GM19239 (cell line): ENCODE measurements at regions not wholly inside any gene's neighbourhood (a gene's known extent, or its start where the extent isn't known, plus 50 kb on each side); places are given as distances from the start of the nearest gene placed in this dataset.
"Not testable (repeated sequence)": the region's sequence is repeated elsewhere in the genome, so short reads cannot be mapped to it uniquely, and the experiment has no call there.

Experiments
- DNase-seq: peaks from one replicate; pipeline ENCODE4 v3.0.0; 2011; ENCODE audit warnings: low spot score; ENCODE audit not compliant: insufficient read length
- FAIRE-seq: peaks from 2 replicates; lab custom pipeline; 2011; peaks lifted over from hg19 to GRCh38; lab: Jason Lieb, UNC

- DNase-seq (no peak), FAIRE-seq (no peak)
Measured at GRCh38 chr11:59008947-59009346, 69.7 kb downstream of the GLYATL1 start.

- FAIRE-seq (no peak), DNase-seq (no peak)
Measured at GRCh38 chr11:59009661-59010060, 70.4 kb downstream of the GLYATL1 start.

GRCh38 chr11:59010708-59011107 is 71.4 kb downstream of the GLYATL1 start:
- DNase-seq, result no peak
- no peak for FAIRE-seq

GRCh38 chr11:59011655-59012397 is 72.5 kb downstream of the GLYATL1 start:
- FAIRE-seq (no peak), DNase-seq (no peak)

- DNase-seq (no peak), FAIRE-seq (no peak)
Measured at GRCh38 chr11:59012398-59013265, 73.3 kb downstream of the GLYATL1 start.

GRCh38 chr11:59025097-59025496 is 61.0 kb upstream of the GLYATL1B start:
- no peak for DNase-seq
- peak; percentile 60 for FAIRE-seq

GRCh38 chr11:59028105-59028504 is 58.0 kb upstream of the GLYATL1B start:
- no peak for FAIRE-seq

GRCh38 chr11:59029366-59029889 is 56.7 kb upstream of the GLYATL1B start:
- no peak for FAIRE-seq

More at GRCh38 chr11:59028105-59028504, 58.0 kb upstream of the GLYATL1B start:
- DNase-seq, result no peak

GRCh38 chr11:59030037-59030436 is 56.1 kb upstream of the GLYATL1B start:
- FAIRE-seq, result no peak
- DNase-seq, result no peak

More at GRCh38 chr11:59029366-59029889, 56.7 kb upstream of the GLYATL1B start:
- DNase-seq, result no peak

GRCh38 chr11:59031746-59032145 is 54.4 kb upstream of the GLYATL1B start:
- not testable (repeated sequence) for DNase-seq, FAIRE-seq
